HG03064 (cell line): ENCODE measurements at regions not wholly inside any gene's neighbourhood (a gene's known extent, or its start where the extent isn't known, plus 50 kb on each side); places are given as distances from the start of the nearest gene placed in this dataset.
"Not testable (repeated sequence)": the region's sequence is repeated elsewhere in the genome, so short reads cannot be mapped to it uniquely, and the experiment has no call there.

ENCODE experiments used
- ATAC-seq: cut with Tn5 transposase; IDR thresholded peaks from one replicate; pipeline ENCODE4 v1.9.1; 2021; ENCODE audit warnings: low read depth; ENCODE audit not compliant: unreplicated experiment

- no peak for ATAC-seq
These were observed 1052.2 kb upstream of the SPRY2 start for GRCh38 chr13:81393110-81393509.

- peak; percentile 52 for ATAC-seq
These were observed 1047.5 kb upstream of the SPRY2 start for GRCh38 chr13:81388400-81388799.

DNA sequence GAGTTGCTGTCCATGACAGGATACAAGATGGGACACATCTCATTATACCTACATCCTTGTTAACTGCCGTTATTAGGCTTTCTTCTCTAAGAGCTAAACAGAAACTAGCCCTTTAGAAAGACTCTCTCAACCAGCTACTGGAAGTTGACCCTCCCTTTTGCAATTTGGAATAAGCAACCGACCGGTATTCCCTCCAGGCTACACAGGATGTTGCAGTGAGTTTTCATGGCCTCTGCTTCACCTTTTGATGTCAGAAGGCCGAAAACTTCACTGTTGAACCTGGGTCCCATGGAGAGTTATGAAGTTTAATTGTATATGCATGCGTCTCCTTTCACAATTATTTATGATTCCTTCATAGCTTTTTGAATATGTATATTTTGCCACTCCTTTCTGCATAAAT is 1042.5 kb upstream of the SPRY2 start:
- no peak for ATAC-seq

DNA sequence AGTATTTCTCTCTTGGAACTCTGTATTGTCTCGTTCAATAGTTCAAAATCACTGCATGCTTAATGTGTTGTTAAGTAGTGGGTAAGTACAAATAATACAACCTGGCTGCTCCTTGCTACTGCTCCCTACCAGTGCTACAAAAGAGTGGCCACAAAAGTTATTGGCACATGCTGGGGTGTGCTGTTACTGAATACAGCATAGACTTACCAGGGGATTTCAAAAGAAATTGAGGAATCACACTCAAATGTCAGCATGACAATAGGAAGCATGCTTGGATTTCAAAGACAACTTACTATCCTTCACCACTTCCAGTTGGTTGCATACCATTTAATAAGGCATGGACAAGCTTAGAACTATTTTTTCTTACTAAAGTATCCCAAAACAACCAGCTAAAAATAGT is 1041.3 kb upstream of the SPRY2 start:
- no peak for ATAC-seq

DNA sequence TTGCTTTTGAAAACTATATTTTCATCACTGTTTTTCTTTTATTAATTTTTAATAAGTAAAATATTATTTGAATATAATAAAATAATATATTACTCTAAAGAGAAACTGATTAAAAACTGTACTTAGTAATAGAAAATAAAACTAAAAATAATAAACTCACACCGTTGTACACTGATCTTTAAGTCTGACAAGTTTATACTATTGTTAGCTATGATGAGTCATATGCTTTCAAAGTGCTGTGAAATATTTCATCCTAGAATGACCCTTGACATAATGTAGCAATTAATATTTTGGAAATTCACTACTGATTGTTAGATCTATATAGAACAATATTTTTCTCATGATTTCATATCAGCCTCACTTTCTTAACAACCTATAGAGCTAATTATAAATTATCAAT is 1040.6 kb upstream of the SPRY2 start:
- ATAC-seq = no peak

GRCh38 chr13:81379183-81379582 is 1038.3 kb upstream of the SPRY2 start:
- no peak for ATAC-seq

- ATAC-seq = no peak
These were observed 1037.0 kb upstream of the SPRY2 start for GRCh38 chr13:81377921-81378320.

DNA sequence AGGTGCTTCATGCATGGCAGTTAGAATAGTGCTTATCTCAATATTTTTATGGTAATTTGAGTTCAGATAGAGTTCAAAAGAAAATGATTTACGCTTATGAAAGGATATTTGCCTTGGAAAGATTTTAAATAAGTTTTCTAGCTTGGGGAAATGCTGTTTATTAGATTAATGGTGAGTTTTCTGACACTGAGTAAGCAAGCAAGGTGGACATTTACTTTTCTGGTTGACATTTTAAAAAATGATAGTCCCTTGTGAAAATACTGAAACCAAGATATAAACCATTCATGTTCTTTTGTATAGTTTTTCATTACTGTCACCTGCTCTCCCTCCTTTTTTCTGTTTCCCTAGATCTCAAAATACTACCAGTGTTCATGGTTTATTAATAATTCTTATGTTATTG is 1034.8 kb upstream of the SPRY2 start:
- no peak for ATAC-seq

DNA sequence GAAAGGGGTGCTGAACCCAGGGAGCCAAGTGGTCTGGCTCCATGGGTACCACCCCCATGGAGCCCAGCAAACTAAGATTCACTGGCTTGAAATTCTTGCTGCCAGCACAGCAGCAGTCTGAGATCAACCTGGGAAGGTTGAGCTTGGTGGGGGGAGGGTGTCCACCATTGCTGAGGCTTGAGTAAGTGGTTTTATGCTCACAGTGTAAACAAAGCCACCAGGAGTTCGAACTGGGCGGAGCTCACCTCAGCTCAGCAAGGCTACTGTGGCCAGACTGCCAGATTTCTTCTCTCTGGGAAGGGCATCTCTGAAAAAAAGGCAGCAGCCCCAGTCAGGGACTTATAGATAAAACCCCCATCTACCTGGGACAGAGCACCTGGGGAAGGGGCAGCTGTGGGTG is 1021.8 kb upstream of the SPRY2 start:
- ATAC-seq = not testable (repeated sequence)

GRCh38 chr13:81350056-81350455 is 1009.1 kb upstream of the SPRY2 start:
- ATAC-seq = no peak

DNA sequence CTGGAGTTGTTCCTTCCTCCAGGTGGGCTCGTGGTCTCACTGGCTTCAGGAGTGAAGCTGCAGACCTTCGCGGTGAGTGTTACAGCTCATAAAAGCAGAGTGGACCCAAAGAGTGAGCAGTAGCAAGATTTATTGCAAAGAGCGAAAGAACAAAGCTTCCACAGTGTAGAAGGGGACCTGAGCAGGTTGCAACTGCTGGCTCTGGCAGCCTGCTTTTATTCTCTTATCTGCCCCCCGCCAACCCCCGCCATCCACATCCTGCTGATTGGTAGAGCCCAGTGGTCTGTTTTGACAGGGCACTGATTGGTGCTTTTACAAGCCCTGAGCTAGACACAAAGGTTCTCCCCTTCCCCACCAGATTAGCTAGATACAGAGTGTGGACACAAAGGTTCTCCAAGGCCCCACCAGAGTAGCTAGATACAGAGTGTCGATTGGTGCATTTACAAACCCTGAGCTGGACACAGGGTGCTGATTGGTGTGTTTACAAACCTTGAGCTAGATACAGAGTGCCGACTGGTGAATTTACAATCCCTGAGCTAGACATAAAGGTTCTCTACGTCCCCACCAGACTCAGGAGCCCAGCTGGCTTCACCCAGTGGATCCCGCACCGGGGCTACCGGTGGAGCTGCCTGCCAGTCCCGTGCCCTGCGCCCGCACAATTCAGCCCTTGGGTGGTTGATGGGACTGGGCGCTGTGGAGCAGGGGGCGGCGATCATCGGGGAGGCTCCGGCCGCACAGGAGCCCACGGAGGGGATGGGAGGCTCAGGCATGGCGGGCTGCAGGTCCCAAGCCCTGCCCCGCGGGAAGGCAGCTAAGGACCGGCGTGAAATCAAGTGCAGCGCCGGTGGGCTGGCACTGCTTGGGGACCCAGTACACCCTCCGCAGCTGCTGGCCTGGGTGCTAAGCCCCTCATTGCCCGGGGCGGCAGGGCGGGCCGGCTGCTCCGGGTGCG is 999.5 kb upstream of the SPRY2 start:
- ATAC-seq = not testable (repeated sequence)

DNA sequence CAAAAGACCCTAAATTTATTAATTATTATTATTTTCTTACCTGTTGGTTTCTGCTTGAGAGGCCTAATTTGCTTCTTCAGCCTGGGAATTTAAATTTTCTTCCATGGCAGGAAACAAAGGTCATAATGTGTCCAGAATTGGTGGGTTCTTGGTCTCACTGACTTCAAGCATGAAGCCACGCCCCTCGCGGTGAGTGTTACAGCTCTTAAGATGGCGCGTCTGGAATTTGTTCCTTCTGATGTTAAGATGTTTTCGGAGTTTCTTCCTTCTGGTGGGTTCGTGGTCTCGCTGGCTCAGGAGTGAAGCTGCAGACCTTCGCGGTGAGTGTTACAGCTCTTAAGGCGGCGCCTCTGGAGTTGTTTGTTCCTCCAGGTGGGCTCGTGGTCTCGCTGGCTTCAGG is 998.7 kb upstream of the SPRY2 start:
- ATAC-seq = not testable (repeated sequence)

DNA sequence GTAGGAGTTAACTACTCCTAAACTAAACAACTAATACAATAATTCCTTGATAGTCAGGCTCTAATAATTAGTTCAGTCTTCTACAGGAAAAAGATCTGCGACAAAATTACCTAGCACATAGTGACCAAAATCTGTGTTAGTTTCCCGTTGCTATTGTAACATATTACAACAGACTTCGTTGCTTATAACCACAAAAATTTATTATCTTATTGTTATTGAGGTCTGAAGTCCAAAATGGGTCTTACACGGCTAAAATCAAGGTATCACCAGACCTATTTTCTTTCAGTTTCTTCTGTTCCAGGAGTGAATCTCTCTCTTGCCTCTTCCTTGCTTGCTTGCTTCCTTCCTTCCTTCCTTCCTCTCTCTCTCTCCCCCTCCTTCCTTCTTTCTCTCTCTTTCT is 993.6 kb upstream of the SPRY2 start:
- no peak for ATAC-seq

- no peak for ATAC-seq
These were observed 986.0 kb upstream of the SPRY2 start for GRCh38 chr13:81326913-81327312.

GRCh38 chr13:81320516-81320915 is 979.6 kb upstream of the SPRY2 start:
- ATAC-seq = no peak

DNA sequence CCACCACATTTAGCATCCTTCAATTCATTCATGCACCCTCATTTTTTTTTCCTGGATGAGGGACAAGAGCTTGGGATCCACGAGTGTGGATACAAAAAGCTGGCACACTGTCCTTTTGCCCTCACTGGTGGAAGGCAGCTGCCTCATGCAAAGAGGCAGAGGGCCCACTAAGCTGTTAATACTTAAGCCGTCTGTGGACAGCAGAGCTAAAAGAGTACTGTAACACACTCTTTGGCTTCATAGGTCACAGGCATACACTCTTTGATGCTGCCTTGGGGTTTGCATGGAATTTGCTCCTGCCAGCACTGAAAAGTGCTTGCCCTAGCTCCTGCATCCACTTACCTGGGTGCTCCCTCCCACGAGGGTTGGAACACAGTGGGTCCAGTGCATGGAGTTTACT is 978.4 kb upstream of the SPRY2 start:
- ATAC-seq = no peak

GRCh38 chr13:81318231-81319019 is 977.5 kb upstream of the SPRY2 start:
- ATAC-seq = no peak

DNA sequence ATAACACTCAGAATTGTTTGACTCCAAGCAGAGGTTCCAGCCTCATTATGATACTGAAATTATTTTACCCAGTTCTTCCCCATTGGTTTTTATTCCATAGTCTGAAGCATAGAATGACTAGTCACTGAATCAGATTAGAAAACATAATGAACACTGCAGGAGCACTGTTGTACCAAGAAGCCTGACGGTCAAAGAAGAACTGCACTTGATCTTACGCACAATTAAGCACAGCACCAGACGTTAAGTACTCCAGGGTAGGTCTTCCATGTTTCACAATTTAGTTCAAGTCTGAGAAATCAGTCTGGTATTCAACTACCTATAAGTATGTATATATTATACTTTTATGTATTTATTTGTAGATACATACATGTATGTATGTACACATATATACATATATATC is 973.5 kb upstream of the SPRY2 start:
- ATAC-seq = no peak

DNA sequence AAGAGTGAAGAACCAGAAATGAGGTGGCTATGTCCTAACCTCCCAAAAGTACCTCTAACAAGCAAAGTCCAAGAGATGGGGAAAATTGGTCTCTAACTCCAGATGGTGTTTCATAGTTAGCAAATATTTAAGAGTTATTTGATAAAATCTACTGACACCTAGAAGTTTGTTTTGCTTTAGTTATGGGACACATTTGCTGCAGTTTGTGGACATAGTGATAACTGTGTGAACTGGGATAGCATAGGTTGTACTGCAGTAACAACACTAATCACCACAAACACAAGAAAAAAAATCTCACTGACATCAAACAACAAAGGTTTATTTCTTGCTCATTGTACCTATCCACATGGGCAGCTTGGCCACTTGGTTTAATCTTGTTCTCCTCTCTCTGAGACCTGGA is 965.0 kb upstream of the SPRY2 start:
- no peak for ATAC-seq

GRCh38 chr13:81304121-81304659 is 963.3 kb upstream of the SPRY2 start:
- ATAC-seq = no peak

GRCh38 chr13:81302677-81303076 is 961.8 kb upstream of the SPRY2 start:
- ATAC-seq = no peak
